ENCODE measurements at regions not wholly inside any gene's neighbourhood (a gene's known extent, or its start where the extent isn't known, plus 50 kb on each side); places are given as distances from the start of the nearest gene placed in this dataset.

GRCh38 chr17:13813347-13814240 lies 211.9 kb upstream of the HS3ST3A1 start:
- no peak overlapping the region for H3K4me3 ChIP-seq (ENCODE audit: control insufficient read depth, low read depth, low read length)
- no peak for TF ChIP-seq CTCF (conservative IDR thresholded peaks at IDR 0.05; ENCODE audit: control insufficient read depth, insufficient read depth, low read depth, low read length)
- DNase-seq (ENCODE audit: low read depth): no peak

GRCh38 chr17:13822700-13823099 lies 221.0 kb upstream of the HS3ST3A1 start:
- H3K4me3 ChIP-seq (ENCODE audit: control insufficient read depth, low read depth, low read length): no peak overlapping the region
- TF ChIP-seq CTCF (conservative IDR thresholded peaks at IDR 0.05; ENCODE audit: control insufficient read depth, insufficient read depth, low read depth, low read length): no peak
- DNase-seq (ENCODE audit: low read depth): no peak

GRCh38 chr17:13825526-13826040 lies 223.9 kb upstream of the HS3ST3A1 start:
- H3K4me3 ChIP-seq (ENCODE audit: control insufficient read depth, low read depth, low read length): no peak overlapping the region
- DNase-seq (ENCODE audit: low read depth): no peak
- TF ChIP-seq CTCF (conservative IDR thresholded peaks at IDR 0.05; ENCODE audit: control insufficient read depth, insufficient read depth, low read depth, low read length): no peak

GRCh38 chr17:13827118-13827517 lies 225.4 kb upstream of the HS3ST3A1 start:
- no peak for TF ChIP-seq CTCF (conservative IDR thresholded peaks at IDR 0.05; ENCODE audit: control insufficient read depth, insufficient read depth, low read depth, low read length)
- DNase-seq (ENCODE audit: low read depth): no peak
- no peak overlapping the region for H3K4me3 ChIP-seq (ENCODE audit: control insufficient read depth, low read depth, low read length)

- TF ChIP-seq CTCF (conservative IDR thresholded peaks at IDR 0.05; ENCODE audit: control insufficient read depth, insufficient read depth, low read depth, low read length): no peak
- DNase-seq (ENCODE audit: low read depth): no peak
These were observed 232.2 kb upstream of the HS3ST3A1 start for GRCh38 chr17:13833921-13834320.

GRCh38 chr17:13835151-13835550 lies 233.4 kb upstream of the HS3ST3A1 start:
- DNase-seq (ENCODE audit: low read depth): no peak
- H3K4me3 ChIP-seq (ENCODE audit: control insufficient read depth, low read depth, low read length): no peak overlapping the region
- TF ChIP-seq CTCF (conservative IDR thresholded peaks at IDR 0.05; ENCODE audit: control insufficient read depth, insufficient read depth, low read depth, low read length): no peak

More at GRCh38 chr17:13833921-13834320, 232.2 kb upstream of the HS3ST3A1 start:
- H3K4me3 ChIP-seq (ENCODE audit: control insufficient read depth, low read depth, low read length): no peak overlapping the region

Measured in fibroblast of mammary gland (primary cell).